B cell (primary cell): ENCODE measurements at regions not wholly inside any gene's neighbourhood (a gene's known extent, or its start where the extent isn't known, plus 50 kb on each side); places are given as distances from the start of the nearest gene placed in this dataset.
"Not testable (repeated sequence)": the region's sequence is repeated elsewhere in the genome, so short reads cannot be mapped to it uniquely, and the experiment has no call there.

Source experiments
- ATAC-seq: fragments of 200-7000 bp; cut with Tn5 transposase; one replicate; pipeline ENCODE4 v1.10.0; 2021; ENCODE audit warnings: low read depth, mild to moderate bottlenecking, moderate number of reproducible peaks, moderate library complexity
- CTCF ChIA-PET: fragments of 350-600 bp; sonication (Branson Sonifier 250); formaldehyde crosslinking; loops from one replicate; lab custom pipeline; 2021; ENCODE audit warnings: antibody characterized with exemption, inconsistent platforms; lab: Charles Lee
- POLR2A ChIA-PET: fragments of 350-600 bp; sonication (Branson Sonifier 250); formaldehyde crosslinking; loops from one replicate; lab custom pipeline; 2021; ENCODE audit warnings: antibody characterized with exemption; lab: Charles Lee
- DNase-seq: peaks from one replicate; pipeline ENCODE4 v3.0.0; 2013
- H2AFZ ChIP-seq: 2 replicates; pipeline ENCODE4 v1.6.1; 2012; ENCODE audit warnings: mild to moderate bottlenecking, low read depth, low read length; ENCODE audit not compliant: insufficient read depth, poor library complexity, severe bottlenecking
- H3K27ac ChIP-seq, 2 donors: 1 replicate in 1 of 2; 2 replicates in 1 of 2; pipeline ENCODE4 v1.5.1; 2012 to 2013; ENCODE audit warnings: low read length in 2 of 2, mild to moderate bottlenecking in 2 of 2, moderate library complexity in 1 of 2
- H3K27me3 ChIP-seq, 4 experiments: fragments of 200-600 bp in 1 of 4; sonication (generic) in 1 of 4; replicated peaks in 1 of 4; 1 replicate in 2 of 4; 2 replicates in 2 of 4; pipeline versions ENCODE4 v1.6.1 to v1.7.0; 2013 to 2016; ENCODE audit warnings: low read length in 3 of 4, mild to moderate bottlenecking in 2 of 4, mixed read lengths in 1 of 4, moderate library complexity in 1 of 4; ENCODE audit not compliant: insufficient read depth in 4 of 4, control insufficient read depth in 3 of 4; ENCODE audit errors: control extremely low read depth in 1 of 4
- H3K36me3 ChIP-seq, 2 experiments: replicated peaks in 1 of 2; 1 replicate in 1 of 2; 2 replicates in 1 of 2; pipeline versions ENCODE4 v1.6.1 to v1.7.1; 2013; ENCODE audit warnings: low read length in 1 of 2; ENCODE audit not compliant: insufficient read depth in 2 of 2, control insufficient read depth in 1 of 2; ENCODE audit errors: control extremely low read depth in 1 of 2, extremely low read depth in 1 of 2
- H3K4me1 ChIP-seq, 2 donors: fragments of 200-600 bp in 1 of 2; sonication (generic) in 1 of 2; 1 replicate in 1 of 2; 2 replicates in 1 of 2; pipeline versions ENCODE4 v1.5.1 to v1.6.1; 2013 to 2017; ENCODE audit warnings: low read length in 2 of 2; ENCODE audit not compliant: control insufficient read depth in 2 of 2, insufficient read depth in 2 of 2
- H3K4me2 ChIP-seq: replicated peaks from 2 replicates; pipeline ENCODE3; 2012; ENCODE audit warnings: mild to moderate bottlenecking, low read depth, low read length; ENCODE audit not compliant: poor library complexity, severe bottlenecking
- H3K4me3 ChIP-seq, 5 experiments: fragments of 200-600 bp in 1 of 5; sonication (generic) in 1 of 5; 1 replicate in 3 of 5; 2 replicates in 2 of 5; pipeline versions ENCODE4 v1.5.1 to v1.7.0; 2011 to 2016; ENCODE audit warnings: low read length in 4 of 5, mild to moderate bottlenecking in 4 of 5, low read depth in 2 of 5, control low read depth in 1 of 5, moderate library complexity in 1 of 5; ENCODE audit not compliant: insufficient read depth in 1 of 5; ENCODE audit errors: control extremely low read depth in 1 of 5, extremely low read depth in 1 of 5
- H3K79me2 ChIP-seq: fragments of 200-600 bp; sonication (generic); one replicate; pipeline ENCODE4 v1.6.0; 2016; ENCODE audit warnings: low read length; ENCODE audit not compliant: control insufficient read depth, insufficient read depth
- H3K9ac ChIP-seq: fragments of 200-600 bp; sonication (generic); 2 replicates; pipeline ENCODE4 v1.6.1; 2017; ENCODE audit warnings: mild to moderate bottlenecking, low read length, moderate library complexity
- H3K9me3 ChIP-seq, 3 donors: one replicate each; pipeline versions ENCODE4 v1.6.1 to v1.7.1; 2013; ENCODE audit warnings: low read length in 2 of 3; ENCODE audit not compliant: control insufficient read depth in 2 of 3, insufficient read depth in 1 of 3; ENCODE audit errors: control extremely low read depth in 1 of 3
- H4K20me1 ChIP-seq: 2 replicates; pipeline ENCODE4 v1.6.0; 2012; ENCODE audit warnings: mild to moderate bottlenecking, low read length; ENCODE audit not compliant: insufficient read depth, control insufficient read depth, poor library complexity, severe bottlenecking
- H3K27ac Mint-ChIP-seq: one replicate; pipeline ENCODE4 v1.8.0; 2021; ENCODE audit warnings: mixed read lengths
- H3K27me3 Mint-ChIP-seq: one replicate; pipeline ENCODE4 v1.8.0; 2021; ENCODE audit warnings: mixed read lengths
- H3K4me1 Mint-ChIP-seq: one replicate; pipeline ENCODE4 v1.8.0; 2021; ENCODE audit warnings: mixed read lengths
- H3K4me3 Mint-ChIP-seq: one replicate; pipeline ENCODE4 v1.8.0; 2021; ENCODE audit warnings: mixed read lengths
- H3K9me3 Mint-ChIP-seq: one replicate; pipeline ENCODE4 v1.8.0; 2022; ENCODE audit warnings: mixed read lengths; ENCODE audit not compliant: insufficient read depth
- CTCF ChIP-seq: fragments of 200-600 bp; IDR thresholded peaks from one replicate; pipeline ENCODE4 v1.8.0; 2022; ENCODE audit warnings: antibody characterized with exemption, mild to moderate bottlenecking
- EZH2 ChIP-seq: IDR thresholded peaks from 2 replicates; pipeline ENCODE4 v1.6.1; 2012; ENCODE audit warnings: borderline replicate concordance, low read depth, mild to moderate bottlenecking, moderate library complexity, low read length; ENCODE audit not compliant: insufficient read depth, poor library complexity, severe bottlenecking
- WGBS: methylation state at CpG from one replicate; pipeline ENCODE4 v1.1.5; 2013; ENCODE audit warnings: missing lambda C conversion rate; ENCODE audit not compliant: insufficient coverage; 5-methylcytosine and 5-hydroxymethylcytosine counted together
- intact Hi-C: fragments of 100-400 bp; cut with micrococcal nuclease; formaldehyde crosslinking; loops from one replicate; pipeline ENCODE4 v1.10.0; 2022

- no peaks in the 10 kb centered on the region for H3K36me3 ChIP-seq
- H3K27me3 ChIP-seq, result peaks cover 0 to 10% (median 1%) of the 10 kb centered on the region in 4 experiments
- no peaks in the 10 kb centered on the region for H4K20me1 ChIP-seq
- no peak overlapping the region for H3K27ac Mint-ChIP-seq
- WGBS, result no CpG with 5 or more reads among the region's 7 CpGs
- TF ChIP-seq EZH2, result no peak
- no peak for TF ChIP-seq CTCF
- no peak overlapping the region for H3K4me3 ChIP-seq
- H3K9me3 ChIP-seq, result peaks cover 0 to 14% (median 0%) of the 10 kb centered on the region in 3 donors
- no peak for DNase-seq
- ATAC-seq, result no peak
- H3K4me1 Mint-ChIP-seq, result peaks cover 26% of the 10 kb centered on the region
- no peak overlapping the region for H3K4me2 ChIP-seq
- intact Hi-C loops, result no loop called here
- peaks cover 2% of the 10 kb centered on the region for H3K9me3 Mint-ChIP-seq
- peaks cover 10% of the 10 kb centered on the region in 2 donors for H3K4me1 ChIP-seq
- ChIA-PET CTCF (no interaction called here), POLR2A (no interaction called here)
- H3K79me2 ChIP-seq, result no peaks in the 10 kb centered on the region
- H3K9ac ChIP-seq, result no peak overlapping the region
- H2AFZ ChIP-seq, result no peak overlapping the region
- H3K4me3 Mint-ChIP-seq, result no peak overlapping the region
- peaks cover 15% of the 10 kb centered on the region for H3K27me3 Mint-ChIP-seq
- H3K27ac ChIP-seq, result no peak overlapping the region
Observed at GRCh38 chr3:72032441-72033135, 247.6 kb upstream of the PROK2 start.

GRCh38 chr3:72031581-72031980, 246.6 kb upstream of the PROK2 start:
- ChIA-PET POLR2A (no interaction called here), CTCF (no interaction called here)
- no peak overlapping the region for H3K4me3 ChIP-seq
- Mint-ChIP-seq H3K4me3 (no peak overlapping the region), H3K4me1 (peaks cover 26% of the 10 kb centered on the region), H3K27me3 (peaks cover 12% of the 10 kb centered on the region), H3K9me3 (no peaks in the 10 kb centered on the region), H3K27ac (no peak overlapping the region)
- 18% methylated on average over 2 of the region's 3 CpGs for WGBS
- DNase-seq (no peak), ATAC-seq (no peak)
- no peaks in the 10 kb centered on the region for H4K20me1 ChIP-seq
- H3K27ac ChIP-seq, result no peak overlapping the region
- no peak overlapping the region for H2AFZ ChIP-seq
- intact Hi-C loops, result no loop called here
- peaks cover 0 to 6% (median 1%) of the 10 kb centered on the region in 4 experiments for H3K27me3 ChIP-seq
- no peaks in the 10 kb centered on the region for H3K36me3 ChIP-seq
- TF ChIP-seq CTCF, result no peak
- no peak for TF ChIP-seq EZH2
- peaks cover 10% of the 10 kb centered on the region in 2 donors for H3K4me1 ChIP-seq
- H3K9ac ChIP-seq, result no peak overlapping the region
- peaks cover 0 to 12% (median 0%) of the 10 kb centered on the region in 3 donors for H3K9me3 ChIP-seq
- H3K79me2 ChIP-seq, result no peaks in the 10 kb centered on the region
- H3K4me2 ChIP-seq, result no peak overlapping the region

GRCh38 chr3:72030296-72030695, 245.3 kb upstream of the PROK2 start:
- Histone ChIP-seq H3K9me3 (peaks cover 0 to 12% (median 0%) of the 10 kb centered on the region in 3 donors), H3K4me1 (peaks cover 10% of the 10 kb centered on the region in 2 donors)
- WGBS, result 86% methylated on average over 5 of the region's 7 CpGs
- ATAC-seq, H3K27ac ChIP-seq, intact Hi-C loops, H4K20me1 ChIP-seq, H3K9me3 Mint-ChIP-seq, CTCF ChIA-PET, H3K9ac ChIP-seq, H3K27ac Mint-ChIP-seq, H3K36me3 ChIP-seq, DNase-seq, H3K4me3 ChIP-seq, H3K27me3 ChIP-seq, H3K79me2 ChIP-seq, H3K4me3 Mint-ChIP-seq, H2AFZ ChIP-seq, POLR2A ChIA-PET, H3K27me3 Mint-ChIP-seq, H3K4me2 ChIP-seq: not testable (repeated sequence)
- peaks cover 26% of the 10 kb centered on the region for H3K4me1 Mint-ChIP-seq
